GM21360 (cell line): ENCODE measurements at regions not wholly inside any gene's neighbourhood (a gene's known extent, or its start where the extent isn't known, plus 50 kb on each side); places are given as distances from the start of the nearest gene placed in this dataset.

ENCODE experiments used
- ATAC-seq: cut with Tn5 transposase; IDR thresholded peaks from one replicate; pipeline ENCODE4 v1.9.1; 2021; ENCODE audit warnings: mild to moderate bottlenecking, moderate library complexity; ENCODE audit not compliant: unreplicated experiment

DNA sequence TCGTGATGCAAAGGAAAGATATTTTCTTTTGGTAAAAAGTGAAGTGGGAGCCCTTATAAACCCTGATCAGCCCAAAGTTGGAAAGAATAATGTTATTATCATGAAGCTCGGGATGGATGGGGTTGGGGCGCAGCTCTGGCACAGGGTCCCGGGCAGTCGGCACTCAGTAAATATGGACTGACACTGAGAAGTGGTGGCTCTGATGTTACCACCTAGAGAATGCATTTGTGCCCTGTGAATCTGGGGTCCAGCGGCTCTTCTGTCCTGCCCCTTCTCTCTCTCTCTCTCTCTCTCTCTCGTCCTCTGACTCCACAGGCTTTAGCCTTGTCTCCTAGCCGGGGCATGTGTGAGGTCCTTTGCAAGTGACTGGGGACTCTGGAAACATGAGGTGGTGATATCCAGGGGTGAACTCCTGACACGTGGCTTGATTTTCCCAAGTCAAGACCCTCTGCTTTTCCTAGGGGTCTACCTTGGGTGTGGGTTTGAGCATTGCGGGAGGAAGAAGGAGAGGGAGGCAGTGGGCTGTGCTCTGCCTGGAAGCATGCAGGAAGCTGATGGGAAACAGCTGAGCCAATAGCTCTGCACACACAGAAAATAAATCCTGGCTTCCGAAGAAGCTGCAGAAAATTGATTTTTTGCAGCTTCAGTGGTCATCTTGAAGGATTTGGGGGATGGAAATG is 162.7 kb downstream of the MACROH2A1 start:
- no peak for ATAC-seq

- no peak for ATAC-seq
Observed at GRCh38 chr5:135235551-135236227, 163.3 kb downstream of the MACROH2A1 start.

DNA sequence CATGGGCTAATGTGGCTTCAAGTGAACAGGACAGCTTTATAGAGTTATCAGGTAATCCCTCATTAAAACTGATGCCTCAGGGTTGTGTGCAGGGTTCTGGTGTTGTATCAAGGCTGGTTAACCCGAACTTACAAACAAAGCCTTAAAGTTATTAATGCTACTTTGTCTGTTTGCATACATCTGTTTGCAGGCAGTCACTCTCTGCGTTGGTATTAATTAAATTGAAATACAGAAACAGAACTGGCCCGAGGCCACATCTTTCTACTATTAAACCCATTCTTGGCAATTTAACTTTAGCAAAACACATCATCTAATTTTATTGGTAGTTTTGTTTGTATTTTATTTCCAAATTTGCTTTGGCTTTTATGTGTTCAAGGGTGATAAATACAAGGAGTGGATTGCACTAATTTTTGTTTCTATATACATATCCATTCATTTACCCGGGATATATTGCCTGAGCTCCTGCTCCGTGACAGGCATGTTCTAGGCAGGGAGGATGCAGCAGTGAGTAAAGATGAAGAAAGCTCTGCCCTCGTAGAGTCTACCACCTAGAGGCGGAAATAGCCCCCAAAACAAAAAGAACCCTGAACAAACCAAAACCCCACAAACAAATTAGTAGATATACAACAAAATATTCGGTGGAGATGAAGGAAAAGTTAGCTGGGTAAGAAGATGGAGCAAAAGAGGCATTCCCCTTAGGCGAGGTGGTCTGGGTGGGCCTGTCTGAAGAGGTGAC is 164.2 kb downstream of the MACROH2A1 start:
- no peak for ATAC-seq

DNA sequence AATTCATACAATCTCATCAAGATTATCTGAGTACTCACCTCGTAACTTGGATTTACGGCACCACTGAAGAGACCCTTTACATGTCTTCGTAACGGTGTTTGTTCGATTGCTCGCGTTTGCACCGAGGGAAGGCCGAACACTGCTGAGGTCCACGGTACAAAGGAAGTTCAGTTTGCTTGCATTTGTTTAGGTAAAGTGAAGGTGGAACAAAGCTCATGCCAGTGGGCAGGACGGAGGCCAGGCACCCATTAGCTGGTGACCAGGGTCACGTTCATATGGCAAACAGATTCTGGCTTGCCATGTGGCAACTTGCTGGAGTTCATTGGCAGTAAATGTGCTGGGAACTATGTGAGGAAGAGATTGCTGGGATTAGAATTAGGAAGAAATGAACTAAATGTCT is 164.8 kb downstream of the MACROH2A1 start:
- no peak for ATAC-seq

GRCh38 chr5:135233477-135233876 is 165.6 kb downstream of the MACROH2A1 start:
- ATAC-seq, result no peak

- no peak for ATAC-seq
Observed at GRCh38 chr5:135232958-135233357, 166.1 kb downstream of the MACROH2A1 start.

DNA sequence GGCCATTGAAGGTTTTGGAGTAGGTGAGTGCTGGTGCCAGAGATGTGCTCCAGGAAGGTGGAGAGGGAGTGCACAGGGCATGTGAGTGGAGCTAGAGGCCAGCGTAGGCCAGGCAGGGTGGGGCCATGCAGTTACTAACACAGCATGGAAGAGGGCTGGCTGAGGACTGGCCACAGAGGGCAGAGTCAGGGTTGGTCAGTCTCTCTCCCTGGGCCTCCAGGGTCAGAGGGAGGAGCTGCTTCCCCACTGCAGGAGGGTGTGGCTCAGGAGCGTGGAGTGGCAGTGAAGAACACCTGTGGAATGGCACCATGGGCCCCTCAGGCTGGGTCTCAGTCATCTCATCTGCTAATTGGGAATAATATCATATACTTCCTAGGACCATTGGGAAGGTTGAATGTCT is 167.7 kb downstream of the MACROH2A1 start:
- ATAC-seq, result no peak

DNA sequence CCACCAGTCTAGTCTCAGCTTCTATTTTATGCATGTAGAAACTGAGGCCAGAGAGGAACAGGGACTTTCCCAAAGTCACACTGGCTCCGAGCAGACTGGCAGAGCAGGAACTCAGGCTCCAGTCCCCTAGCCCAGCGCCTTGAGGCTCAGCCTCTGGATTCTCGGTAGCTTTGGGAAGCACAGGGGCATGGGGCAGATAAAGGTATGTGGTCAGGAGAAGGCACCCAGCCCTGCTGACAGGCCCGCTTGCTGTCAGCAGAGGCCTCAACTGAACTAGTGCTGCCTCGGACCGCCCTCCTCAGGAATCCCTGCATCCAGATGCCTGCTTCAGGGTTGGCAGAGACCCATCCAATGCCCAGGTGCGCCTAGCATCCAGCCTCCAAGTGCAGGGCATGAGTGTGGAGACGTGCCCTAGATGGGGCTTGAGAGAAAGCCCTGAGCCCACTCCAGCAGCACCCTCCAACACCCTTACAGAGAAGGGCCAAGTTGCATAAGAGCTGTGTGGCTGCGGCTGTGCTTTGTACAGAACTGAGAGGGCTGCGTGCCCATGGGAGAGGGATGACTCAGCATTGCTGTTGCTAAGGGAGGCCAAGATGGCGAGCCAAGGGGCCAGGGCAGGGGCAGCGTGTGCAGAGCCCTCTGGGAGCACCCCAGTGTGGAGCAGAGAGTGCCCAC is 168.6 kb downstream of the MACROH2A1 start:
- no peak for ATAC-seq

DNA sequence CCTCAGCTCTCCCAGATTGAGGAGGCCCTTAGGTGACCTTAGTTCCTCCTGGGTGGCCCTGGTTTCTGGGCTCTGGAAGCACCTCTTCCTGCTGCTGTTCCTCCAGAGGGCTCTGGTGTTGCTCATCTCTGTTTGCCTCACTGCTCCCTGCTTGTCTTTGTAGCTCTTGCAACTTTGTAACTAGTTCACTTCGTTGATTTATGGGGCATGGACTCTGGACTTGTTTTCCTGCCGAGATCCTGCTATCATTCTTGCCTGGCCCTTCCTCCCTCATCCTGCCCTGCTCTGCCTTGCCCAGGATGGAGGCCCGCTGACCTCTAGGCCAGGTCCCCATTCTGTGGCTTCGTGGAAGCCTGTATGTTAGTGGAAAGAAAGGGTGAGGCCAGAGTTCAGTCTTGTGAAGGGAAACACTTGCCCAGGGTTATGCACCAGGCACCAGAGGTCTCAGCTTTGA is 169.3 kb downstream of the MACROH2A1 start:
- ATAC-seq, result no peak

GRCh38 chr5:135229122-135229521 is 169.9 kb downstream of the MACROH2A1 start:
- no peak for ATAC-seq

GRCh38 chr5:135228222-135228621 is 170.8 kb downstream of the MACROH2A1 start:
- no peak for ATAC-seq

DNA sequence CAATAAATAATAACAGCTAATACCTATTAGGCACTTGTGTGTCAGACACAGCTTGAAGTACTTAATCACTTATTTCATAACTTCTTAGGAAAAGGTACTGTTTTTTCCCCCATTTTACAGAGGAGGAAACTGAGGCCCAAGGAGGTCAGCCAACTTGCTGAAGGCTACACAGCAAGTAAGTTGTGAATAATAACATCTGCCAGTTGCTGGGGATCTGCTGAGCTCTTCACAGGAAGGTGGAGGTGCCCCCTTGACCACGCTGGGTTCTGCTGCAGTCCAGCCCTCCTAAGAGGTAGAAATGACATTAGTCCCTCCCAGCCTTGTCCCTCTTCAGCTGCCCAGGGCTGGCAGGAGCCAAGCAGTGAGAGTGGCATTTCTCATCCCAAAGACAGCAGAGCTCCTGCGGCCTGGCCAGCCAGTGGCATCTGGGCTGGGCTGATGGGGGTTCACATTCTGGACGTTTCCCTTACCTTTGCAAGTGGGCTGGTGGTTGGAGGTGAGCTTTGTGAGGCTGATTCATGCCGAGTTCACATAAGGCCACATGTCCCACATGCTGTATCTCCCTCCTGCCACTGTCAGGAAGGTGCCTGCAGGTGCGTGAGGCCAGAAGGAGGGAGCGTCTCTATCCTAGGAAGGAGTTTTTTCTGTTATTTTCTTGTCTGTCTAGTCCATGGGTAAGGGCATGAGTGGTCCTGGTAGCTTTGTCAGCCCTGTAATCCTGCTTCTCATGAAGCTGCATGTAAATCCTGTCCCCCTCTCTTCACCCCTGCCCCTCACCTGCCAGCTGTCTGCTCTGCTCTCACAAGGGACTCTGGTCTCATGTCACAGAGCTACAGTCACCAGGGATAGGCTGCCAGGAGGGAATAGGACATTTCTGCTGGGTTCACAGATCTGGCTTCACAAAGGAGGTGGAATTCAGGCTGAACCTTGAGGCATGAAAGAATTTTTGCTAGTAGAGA is 171.7 kb downstream of the MACROH2A1 start:
- no peak for ATAC-seq

GRCh38 chr5:135225856-135226560 is 173.0 kb downstream of the MACROH2A1 start:
- ATAC-seq, result no peak

DNA sequence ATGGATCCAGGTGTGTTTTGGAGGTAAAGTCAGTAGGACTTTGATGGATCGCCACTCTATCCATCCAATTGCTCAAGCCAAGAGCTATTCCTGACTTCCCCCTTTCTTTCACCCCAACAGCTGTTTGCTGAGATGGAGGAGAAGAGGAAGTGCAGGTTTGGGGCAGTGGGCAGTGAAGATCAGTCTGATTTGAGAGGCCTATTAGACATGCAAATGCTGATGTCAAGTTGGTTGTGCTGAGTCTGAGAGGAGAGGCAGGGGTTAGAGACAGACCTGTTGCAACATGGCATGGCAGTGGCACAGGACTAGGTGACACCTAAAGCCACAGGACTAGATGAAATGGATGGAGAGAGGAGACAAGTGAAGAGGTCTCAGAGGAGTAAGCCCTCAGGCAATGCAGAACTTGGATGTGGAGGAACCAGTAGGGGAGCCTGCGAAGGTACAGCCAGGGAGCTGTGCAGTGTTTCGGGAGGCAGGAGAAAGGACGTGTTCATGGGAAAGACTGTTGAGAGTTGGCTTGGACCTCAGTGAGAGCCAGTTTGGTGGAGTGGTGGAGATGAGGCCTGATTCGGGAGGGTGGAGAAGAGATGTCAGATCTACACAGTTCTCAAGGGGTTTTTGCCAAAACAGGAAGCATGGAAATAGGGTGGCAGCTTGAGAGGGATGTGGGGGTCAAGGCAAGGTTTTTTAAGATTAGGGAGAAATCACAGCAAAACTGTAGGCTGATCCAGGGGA is 175.0 kb downstream of the MACROH2A1 start:
- ATAC-seq, result no peak

DNA sequence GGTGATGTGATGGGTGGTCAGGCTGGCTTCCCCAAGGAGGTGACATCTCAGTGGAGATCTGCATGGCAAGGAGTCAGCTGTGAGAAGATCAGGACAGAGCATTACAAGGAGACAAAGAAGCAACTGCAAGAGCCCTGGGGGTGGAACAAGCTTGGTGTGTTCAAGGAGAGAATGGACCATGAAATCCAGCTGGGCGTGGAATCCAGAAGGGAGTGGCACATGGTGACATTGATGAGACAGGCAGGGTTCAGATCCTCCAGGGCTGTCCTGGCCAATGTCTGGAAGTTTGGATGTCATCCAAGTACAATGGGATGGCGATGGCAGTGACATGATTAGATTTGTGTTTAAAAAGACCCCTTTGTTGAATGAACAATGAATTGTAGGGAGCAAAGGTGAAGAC is 175.6 kb downstream of the MACROH2A1 start:
- no peak for ATAC-seq

- no peak for ATAC-seq
Observed at GRCh38 chr5:135222771-135223170, 176.3 kb downstream of the MACROH2A1 start.

DNA sequence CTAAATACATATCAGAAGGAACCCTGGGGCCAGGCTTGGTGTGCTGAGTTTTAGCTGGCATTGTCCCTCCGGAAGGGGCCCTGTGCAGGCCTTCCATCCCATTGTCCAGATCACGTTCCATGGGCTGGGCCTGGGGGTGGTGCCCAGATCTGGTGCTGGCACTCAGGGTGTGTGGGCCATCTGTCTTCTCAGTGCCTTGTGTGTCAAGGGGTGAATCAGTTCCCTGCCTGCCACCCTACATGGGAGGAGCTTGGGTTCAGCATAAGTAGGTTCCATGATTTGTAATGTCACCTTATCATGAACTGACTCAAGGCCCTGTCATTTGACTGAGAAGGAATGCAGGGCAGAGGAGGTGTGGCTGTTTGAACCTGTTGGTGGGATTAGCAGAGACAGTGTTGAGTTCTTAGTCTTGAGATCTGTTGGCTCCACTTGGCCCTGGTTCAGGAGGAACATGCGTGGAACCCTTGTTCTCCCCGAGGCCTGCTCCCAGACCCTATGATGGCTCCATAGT is 176.8 kb downstream of the MACROH2A1 start:
- no peak for ATAC-seq

DNA sequence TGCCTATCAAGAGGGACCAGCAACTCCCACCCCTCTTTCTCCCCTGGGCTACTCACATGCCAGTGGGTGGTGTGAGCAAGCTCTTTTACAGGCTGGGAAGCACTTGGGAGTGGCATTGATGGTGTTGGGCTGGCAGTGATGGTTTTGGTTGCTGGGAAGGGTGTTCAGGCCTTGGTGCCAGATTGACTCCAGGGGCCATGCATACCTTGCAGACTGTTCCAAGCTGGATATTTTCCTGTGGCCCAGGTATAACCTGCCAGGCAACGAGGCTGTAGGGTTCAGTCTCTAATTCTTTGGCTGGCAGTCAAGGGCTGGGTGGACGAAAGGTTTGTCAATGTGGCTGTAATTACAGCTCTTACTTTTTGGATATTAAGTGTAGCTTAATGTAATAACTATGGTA is 177.3 kb downstream of the MACROH2A1 start:
- ATAC-seq, result no peak

DNA sequence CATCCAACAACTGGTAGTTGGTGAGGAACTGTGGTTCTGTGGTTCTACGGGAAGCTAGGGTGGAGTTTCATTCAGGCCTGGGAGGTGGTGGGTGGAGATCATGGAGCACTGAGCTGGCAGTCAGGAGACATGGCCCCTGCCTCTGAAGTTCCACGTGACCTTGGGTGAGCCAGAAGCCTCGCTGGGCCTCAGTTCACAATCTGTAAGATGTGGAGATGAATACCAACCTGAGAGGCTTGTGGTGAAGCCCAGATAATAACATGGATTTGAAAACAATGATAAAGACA is 177.9 kb downstream of the MACROH2A1 start:
- ATAC-seq, result no peak
